Motor neuron (in vitro differentiated cells): ENCODE measurements at regions not wholly inside any gene's neighbourhood (a gene's known extent, or its start where the extent isn't known, plus 50 kb on each side); places are given as distances from the start of the nearest gene placed in this dataset.
A peak's percentile ranks its signal among the peaks of the same experiment; 100 is the strongest.
"Not testable (repeated sequence)": the region's sequence is repeated elsewhere in the genome, so short reads cannot be mapped to it uniquely, and the experiment has no call there.

Experiments used
- ATAC-seq, 8 experiments: fragments of 200-7000 bp; cut with Tn5 transposase; replicated peaks in 6 of 8; 2 replicates each; pipeline ENCODE4 v1.8.0; 2021; ENCODE audit warnings: mild to moderate bottlenecking in 8 of 8, moderate library complexity in 8 of 8
- H3K27ac ChIP-seq, 2 donors: fragments of 250-450 bp; sonication (Bioruptor Pico); 2 replicates each; pipeline ENCODE4 v1.9.0; 2021; ENCODE audit warnings: antibody characterized with exemption in 2 of 2, mild to moderate bottlenecking in 2 of 2, moderate library complexity in 1 of 2
- H3K4me1 ChIP-seq, 2 donors: fragments of 250-450 bp; sonication (Bioruptor Pico); replicated peaks in 1 of 2; 2 replicates each; pipeline ENCODE4 v1.6.1; 2021; ENCODE audit warnings: antibody characterized with exemption in 2 of 2, mild to moderate bottlenecking in 2 of 2, moderate library complexity in 1 of 2
- H3K4me3 ChIP-seq, 5 donors: fragments of 250-450 bp; sonication (Bioruptor Pico); 2 replicates each; pipeline ENCODE4 v1.9.0; 2021; ENCODE audit warnings: antibody characterized with exemption in 5 of 5, mild to moderate bottlenecking in 5 of 5, moderate library complexity in 4 of 5
- WGBS, 10 experiments: fragments of 450-650 bp; shearing (Covaris generic); methylation state at CpG; one replicate each; pipeline ENCODE4 v1.0.0; 2022; 5-methylcytosine and 5-hydroxymethylcytosine counted together
- in situ Hi-C, 9 experiments: fragments of 400-800 bp; cut with MboI; loops; one replicate each; pipeline ENCODE4 v1.15.0; 2021; ENCODE audit warnings: low sequenced_read_pairs in 9 of 9, low pct_unique_long_range_greater_than_20kb in 2 of 9; ENCODE audit not compliant: unreplicated experiment in 9 of 9

DNA sequence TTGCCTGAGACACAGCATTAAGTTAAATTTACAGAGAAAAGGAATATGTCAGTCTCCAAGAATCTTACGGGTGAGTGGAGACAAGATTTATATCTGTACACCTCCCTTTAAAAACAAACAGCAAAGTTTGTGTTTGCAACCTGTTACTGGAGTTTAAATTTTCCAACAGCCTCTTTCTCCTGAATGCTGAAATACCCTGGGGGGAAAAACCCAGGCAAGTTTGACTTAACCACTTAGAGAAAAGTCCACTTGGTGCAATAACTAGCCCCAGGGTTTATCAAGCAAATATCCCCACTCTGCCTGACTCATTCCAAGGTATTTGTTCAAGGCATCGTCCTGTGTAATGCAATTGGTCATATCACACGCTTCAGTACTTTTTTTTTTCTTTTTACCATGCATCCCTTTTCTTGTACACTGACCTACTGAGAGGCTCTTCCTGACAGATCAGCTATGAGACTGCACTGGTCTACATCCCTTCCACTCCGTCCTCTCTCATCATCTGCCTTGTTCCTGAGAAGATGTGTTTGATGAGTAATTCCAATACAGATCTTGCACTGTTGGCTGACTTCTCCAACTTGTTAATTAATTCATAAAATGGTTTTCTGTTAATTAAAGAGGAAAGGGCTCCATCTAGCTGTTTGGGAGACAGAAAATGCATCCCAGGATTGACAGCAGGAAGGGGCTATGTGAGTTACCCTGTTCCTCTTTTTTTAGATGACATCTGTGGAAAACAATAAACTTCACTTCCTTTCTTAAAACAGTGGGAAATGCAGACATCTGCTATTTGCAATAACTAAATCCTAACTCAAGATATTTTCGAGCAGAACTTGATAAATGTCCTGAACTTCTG, 212.5 kb upstream of the IRS2 start:
- peak in 6 of 8 experiments; percentile 26 to 63 (median 47) for ATAC-seq
- 23 to 84% (median 60%) methylated on average over 2 to 5 of the region's 5 CpGs for WGBS, 10 experiments
- in situ Hi-C loops, result no loop called here

DNA sequence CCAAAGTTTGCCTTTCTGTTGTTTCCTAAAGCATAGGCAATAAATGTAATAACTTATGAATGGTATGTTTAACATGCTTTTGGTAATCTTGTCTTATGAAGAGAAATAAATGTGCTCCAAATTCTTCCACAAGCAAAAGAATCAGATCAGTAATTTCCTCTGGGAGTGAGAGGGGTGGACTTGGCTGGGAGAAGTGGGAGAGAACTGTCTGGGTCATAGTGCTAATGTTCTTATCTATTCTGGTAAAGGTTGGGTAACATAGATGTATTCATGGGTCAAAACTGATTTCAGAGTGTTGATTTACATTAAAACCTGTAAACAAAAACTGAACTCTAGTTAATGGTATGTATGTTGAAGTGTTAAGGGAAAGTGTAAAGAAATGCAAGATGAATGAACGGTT, 211.7 kb upstream of the IRS2 start:
- 43 to 100% (median 80%) methylated on average over 1 of the region's 1 CpG; no CpG with 5 or more reads in 3 of the 10 experiments for WGBS, 10 experiments
- no peak overlapping the region for H3K4me3 ChIP-seq
- H3K27ac ChIP-seq, result no peak overlapping the region
- no peaks in the 10 kb centered on the region for H3K4me1 ChIP-seq
- no peak for ATAC-seq
- in situ Hi-C loops, result no loop called here

More for the DNA sequence above, 212.5 kb upstream of the IRS2 start:
- Histone ChIP-seq H3K4me3 (no peak overlapping the region), H3K4me1 (no peaks in the 10 kb centered on the region), H3K27ac (no peak overlapping the region)

DNA sequence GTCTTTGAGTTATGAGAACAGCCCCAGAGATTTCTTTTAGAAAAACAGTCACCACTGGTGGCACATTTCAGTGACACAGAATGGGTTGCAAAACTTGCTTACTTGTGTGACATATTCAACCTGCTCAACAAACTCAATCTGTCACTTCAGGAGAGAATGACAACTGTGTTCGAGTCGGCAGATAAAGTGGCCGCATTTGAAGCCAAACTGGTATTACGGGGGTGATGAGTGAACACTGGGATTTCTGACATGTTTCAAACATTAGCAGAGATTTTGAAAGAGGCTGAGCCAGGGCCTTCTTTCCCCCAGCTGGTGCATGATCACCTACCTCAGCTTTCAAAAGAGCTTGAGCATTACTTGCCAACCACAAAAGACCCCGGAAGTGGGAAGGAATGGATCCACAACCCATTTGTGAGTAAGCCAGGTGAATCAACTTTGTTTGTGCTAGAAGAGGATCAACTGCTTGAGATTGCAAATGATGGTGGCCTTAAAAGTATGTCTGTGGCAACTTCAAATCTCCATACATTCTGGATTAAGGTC, 210.7 kb upstream of the IRS2 start:
- 62 to 100% (median 73%) methylated on average over 1 to 5 of the region's 5 CpGs; no CpG with 5 or more reads in 2 of the 10 experiments for WGBS, 10 experiments
- in situ Hi-C loops, H3K27ac ChIP-seq, ATAC-seq, H3K4me3 ChIP-seq, H3K4me1 ChIP-seq: not testable (repeated sequence)

DNA sequence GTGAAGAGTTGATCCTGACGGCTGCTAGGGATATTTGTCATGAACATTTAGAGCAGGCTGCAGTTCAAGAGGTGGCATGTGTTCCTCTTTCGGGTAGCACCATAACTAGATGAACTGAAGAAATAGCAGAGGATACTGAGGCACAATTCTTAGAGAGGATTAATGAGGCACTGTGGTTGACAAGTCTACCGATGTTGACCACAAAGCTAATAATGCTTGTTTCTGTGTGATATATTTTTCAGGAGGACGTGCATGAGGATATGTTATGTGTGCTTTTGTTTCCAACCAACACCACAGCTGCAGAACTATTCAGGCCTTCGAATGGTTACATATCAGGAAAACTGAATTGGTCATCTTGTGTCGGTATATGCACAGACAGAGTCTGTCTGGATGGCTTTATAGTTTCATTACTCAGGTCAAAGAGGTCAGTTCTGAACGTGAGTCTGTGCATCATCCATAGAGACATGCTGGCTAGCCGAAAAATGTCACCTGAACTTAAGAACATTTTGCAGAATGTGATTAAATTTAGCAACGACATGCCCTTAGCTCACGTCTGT, 210.1 kb upstream of the IRS2 start:
- in situ Hi-C loops, result no loop called here
- 33 to 100% (median 73%) methylated on average over 1 to 8 of the region's 10 CpGs for WGBS, 10 experiments
- no peak for ATAC-seq
- no peak overlapping the region for H3K4me3 ChIP-seq
- H3K27ac ChIP-seq, result no peak overlapping the region
- H3K4me1 ChIP-seq, result no peaks in the 10 kb centered on the region

DNA sequence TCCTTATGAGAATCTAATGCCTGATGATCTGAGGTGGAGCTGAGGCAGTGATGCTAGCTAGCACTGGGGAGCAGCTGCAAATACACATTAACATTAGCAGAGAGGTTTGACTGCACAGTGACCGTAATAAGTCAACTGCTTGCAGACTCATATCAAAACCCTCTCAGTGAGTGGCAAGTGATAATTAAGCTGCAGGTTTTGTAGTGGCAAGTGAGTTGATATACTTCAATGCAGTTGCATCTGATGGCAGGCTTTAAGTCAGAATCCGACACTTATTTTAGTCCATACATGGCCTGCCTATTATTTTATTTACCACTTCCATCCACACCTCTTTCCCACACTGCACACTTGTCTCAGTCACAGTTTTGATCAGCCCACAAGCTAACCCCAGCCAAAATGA, 209.2 kb upstream of the IRS2 start:
- H3K4me1 ChIP-seq, result no peaks in the 10 kb centered on the region
- H3K4me3 ChIP-seq, result no peak overlapping the region
- ATAC-seq, result no peak
- WGBS, 10 experiments, result 33 to 100% (median 100%) methylated on average over 1 to 2 of the region's 2 CpGs; no CpG with 5 or more reads in 3 of the 10 experiments
- in situ Hi-C loops, result no loop called here
- no peak overlapping the region for H3K27ac ChIP-seq

DNA sequence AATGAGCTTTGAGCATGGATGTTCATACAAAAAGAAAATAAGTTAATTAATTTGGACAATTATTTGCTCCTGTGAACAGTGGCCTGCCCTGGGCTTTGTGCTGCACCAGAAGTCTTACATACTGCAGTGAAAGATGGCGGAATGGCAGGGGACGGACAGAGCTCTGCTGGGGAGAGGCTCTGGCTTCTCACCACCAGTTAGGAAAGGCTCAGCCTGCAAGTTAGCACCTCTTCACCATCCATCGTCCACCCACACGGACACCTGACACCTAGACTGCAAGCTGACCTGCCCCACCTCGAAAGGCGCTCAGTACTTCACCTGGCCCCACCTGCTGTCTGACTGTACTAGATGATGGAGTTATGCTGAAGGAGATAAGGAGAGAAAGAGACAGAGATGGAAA, 203.9 kb upstream of the IRS2 start:
- no peak for ATAC-seq
- Histone ChIP-seq H3K4me3 (no peak overlapping the region), H3K4me1 (peaks cover 3 to 23% of the 10 kb centered on the region in 2 donors), H3K27ac (no peak overlapping the region)
- in situ Hi-C loops, result no loop called here
- 54 to 100% (median 92%) methylated on average over 1 to 6 of the region's 6 CpGs for WGBS, 10 experiments

DNA sequence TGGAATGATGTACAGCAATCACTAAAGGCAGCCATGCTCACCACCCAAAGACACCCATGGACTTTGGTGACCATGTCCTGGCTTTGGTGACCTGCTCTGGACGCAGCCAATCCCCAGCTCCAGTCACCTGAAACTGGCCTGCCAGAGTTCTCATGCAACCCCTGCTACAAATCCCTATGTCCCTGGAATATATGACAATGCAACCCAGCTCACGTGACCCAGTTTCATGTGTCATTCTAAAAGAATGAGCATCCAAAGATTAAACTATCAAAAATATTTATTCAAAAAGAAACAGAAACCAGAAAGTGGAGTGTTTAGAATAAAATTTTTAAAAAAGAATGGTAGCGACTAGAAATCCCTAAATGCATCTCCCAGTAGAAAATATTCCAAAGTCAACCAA, 203.3 kb upstream of the IRS2 start:
- no peak for ATAC-seq
- peaks cover 3 to 23% of the 10 kb centered on the region in 2 donors for H3K4me1 ChIP-seq
- in situ Hi-C loops, result no loop called here
- no peak overlapping the region for H3K27ac ChIP-seq
- WGBS, 10 experiments, result 27 to 100% (median 91%) methylated on average over 2 to 3 of the region's 3 CpGs
- no peak overlapping the region for H3K4me3 ChIP-seq

DNA sequence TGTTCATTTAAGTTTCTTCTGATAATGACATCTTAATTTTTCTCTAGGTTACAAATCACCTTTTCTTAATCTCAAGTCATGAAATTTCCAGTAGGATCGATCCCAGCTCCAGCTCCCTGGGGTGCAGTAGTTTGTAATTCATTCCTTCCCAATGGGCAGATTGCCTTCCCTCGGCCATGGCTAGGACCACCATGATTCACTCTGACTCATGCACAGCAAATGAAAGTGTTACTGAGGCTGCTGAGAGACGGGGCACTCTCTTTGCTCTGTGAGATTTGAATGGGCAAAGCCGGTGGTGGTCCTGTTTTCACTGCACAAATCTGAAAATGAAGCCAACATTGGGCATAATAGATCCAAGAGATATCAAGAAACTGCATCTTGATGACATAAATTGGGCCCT, 202.8 kb upstream of the IRS2 start:
- no peak overlapping the region for H3K27ac ChIP-seq
- H3K4me3 ChIP-seq, result no peak overlapping the region
- ATAC-seq, result peak in 1 of 8 experiments; percentile 70
- in situ Hi-C loops, result no loop called here
- peaks cover 3 to 23% of the 10 kb centered on the region in 2 donors for H3K4me1 ChIP-seq
- WGBS, 10 experiments, result 14 to 75% (median 50%) methylated on average over 1 to 4 of the region's 4 CpGs; no CpG with 5 or more reads in 1 of the 10 experiments

DNA sequence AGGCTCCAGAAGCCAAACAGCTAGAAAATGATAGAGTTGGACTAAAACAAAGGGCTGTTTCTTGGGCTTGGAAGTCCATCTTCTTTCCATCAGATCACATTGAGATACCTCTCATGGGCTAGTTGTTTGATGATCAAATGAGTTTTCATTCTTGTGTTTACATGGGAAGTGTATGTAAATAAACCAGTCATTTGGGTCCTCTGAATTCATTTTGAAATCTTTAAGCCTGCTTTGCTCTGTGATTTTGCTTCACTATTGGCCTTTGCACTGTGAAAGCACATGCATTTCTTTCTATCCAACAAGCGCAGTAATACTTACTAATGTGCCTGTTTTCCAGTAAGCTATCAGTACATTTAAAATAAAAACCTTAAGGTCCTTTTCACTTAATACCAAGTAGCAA, 200.5 kb upstream of the IRS2 start:
- in situ Hi-C loops, result no loop called here
- Histone ChIP-seq H3K27ac (no peak overlapping the region), H3K4me1 (peaks cover 7 to 31% of the 10 kb centered on the region in 2 donors), H3K4me3 (no peak overlapping the region)
- no peak for ATAC-seq
- 91 to 100% (median 100%) methylated on average over 1 of the region's 1 CpG; no CpG with 5 or more reads in 1 of the 10 experiments for WGBS, 10 experiments

DNA sequence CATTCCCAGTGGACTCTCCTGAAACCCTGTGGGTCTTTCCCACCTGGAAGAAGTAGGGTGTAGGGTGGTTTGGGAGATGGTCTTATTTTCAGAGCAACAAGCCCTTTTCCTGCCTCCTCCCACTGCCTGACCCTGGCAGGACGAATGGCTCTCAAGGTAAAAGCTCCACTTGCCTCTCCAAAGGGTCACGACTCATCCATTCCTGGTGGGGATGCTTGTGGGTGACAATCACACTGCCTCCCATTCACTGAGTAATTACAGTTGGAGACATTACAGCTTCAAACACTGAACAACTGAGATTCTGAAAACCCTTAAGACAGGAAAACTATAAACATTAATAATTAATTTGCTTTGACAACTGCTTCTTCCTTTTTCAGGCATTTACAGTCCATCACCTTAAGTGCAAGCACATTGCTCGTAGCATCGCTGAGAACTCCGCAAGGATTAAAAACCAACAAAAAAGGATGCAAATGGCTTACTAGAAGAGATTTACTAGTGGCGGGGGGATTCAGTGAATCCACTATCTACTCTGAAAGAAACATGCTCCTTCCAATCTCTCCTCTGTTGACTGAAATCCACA, 199.6 kb upstream of the IRS2 start:
- in situ Hi-C loops, result no loop called here
- no peak overlapping the region for H3K27ac ChIP-seq
- WGBS, 10 experiments, result 29 to 81% (median 66%) methylated on average over 1 to 6 of the region's 6 CpGs; no CpG with 5 or more reads in 4 of the 10 experiments

DNA sequence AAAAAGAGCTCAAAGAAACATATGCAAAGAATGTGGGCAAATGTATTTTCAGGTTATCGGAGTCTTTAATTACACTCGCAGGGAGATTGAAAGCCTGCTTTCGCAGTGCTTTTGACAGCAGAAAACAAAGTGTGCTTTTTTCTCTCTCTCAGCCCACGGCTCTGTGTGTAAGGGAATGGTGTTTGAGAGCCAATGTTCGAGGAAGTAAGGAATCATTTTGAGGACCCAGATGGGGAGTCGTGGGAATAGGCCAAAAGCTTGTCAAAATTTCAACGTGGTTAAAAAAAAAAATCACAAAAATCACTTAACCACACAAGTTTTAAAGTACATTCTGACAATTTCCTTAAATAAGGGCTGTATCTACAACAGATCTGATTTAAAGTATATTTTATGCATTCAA, 197.1 kb upstream of the IRS2 start:
- in situ Hi-C loops, result no loop called here
- ATAC-seq, result peak in 2 of 8 experiments; percentile 21 to 24
- Histone ChIP-seq H3K4me1 (peaks cover 7 to 23% of the 10 kb centered on the region in 2 donors), H3K4me3 (no peak overlapping the region), H3K27ac (no peak overlapping the region)
- 15 to 87% (median 55%) methylated on average over 1 to 7 of the region's 7 CpGs; no CpG with 5 or more reads in 2 of the 10 experiments for WGBS, 10 experiments

More for the DNA sequence above, 199.6 kb upstream of the IRS2 start:
- peak in 2 of 8 experiments; percentile 27 to 37 for ATAC-seq
- peaks cover 7 to 31% of the 10 kb centered on the region in 2 donors for H3K4me1 ChIP-seq
- no peak overlapping the region for H3K4me3 ChIP-seq

DNA sequence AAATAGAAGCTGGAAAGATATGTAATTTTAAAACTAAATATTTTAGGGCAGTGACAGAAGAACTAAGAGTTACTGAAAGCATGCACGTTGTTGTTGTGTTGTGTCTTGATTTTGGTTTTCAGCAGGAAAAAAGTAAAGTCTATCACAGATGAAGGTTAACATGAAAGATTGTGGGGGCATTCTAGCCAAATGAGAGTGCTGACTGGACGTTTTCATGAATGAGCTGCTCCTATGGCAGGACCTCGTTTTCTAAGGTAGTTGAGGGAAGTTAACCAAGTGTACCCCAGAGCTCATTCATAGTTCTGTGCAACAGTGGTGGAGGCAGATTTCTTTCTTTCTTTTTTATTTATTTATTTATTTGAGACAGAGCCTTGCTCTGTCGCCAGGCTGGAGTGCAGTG, 194.6 kb upstream of the IRS2 start:
- Histone ChIP-seq H3K27ac (no peak overlapping the region), H3K4me1 (peaks cover 4 to 14% of the 10 kb centered on the region in 2 donors), H3K4me3 (no peak overlapping the region)
- no peak for ATAC-seq
- 13 to 100% (median 82%) methylated on average over 1 to 4 of the region's 4 CpGs; no CpG with 5 or more reads in 1 of the 10 experiments for WGBS, 10 experiments
- in situ Hi-C loops, result no loop called here

DNA sequence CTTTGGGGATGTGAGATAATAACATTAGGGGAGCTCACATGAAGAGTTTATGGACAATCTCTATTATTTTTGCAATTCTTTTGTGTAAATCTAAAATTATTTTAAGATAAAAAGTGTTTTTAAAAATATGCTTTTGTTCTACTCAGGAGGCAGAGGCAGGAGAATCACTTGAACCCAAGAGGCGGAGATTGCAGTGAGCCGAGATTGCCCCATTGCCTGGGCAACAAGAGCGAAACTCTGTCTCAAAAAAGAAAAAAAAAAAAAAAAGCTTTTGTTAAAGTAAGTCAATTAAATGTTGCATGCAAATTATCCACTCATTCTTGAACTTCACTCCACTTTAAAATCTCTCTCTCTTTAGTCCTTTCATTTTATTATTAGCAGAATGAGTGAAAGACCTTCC, 193.3 kb upstream of the IRS2 start:
- in situ Hi-C loops, H3K27ac ChIP-seq, H3K4me3 ChIP-seq: not testable (repeated sequence)
- H3K4me1 ChIP-seq, result peaks cover 4 to 12% of the 10 kb centered on the region in 2 donors
- ATAC-seq, result peak in 5 of 8 experiments; percentile 32 to 64 (median 47)
- 33 to 96% (median 54%) methylated on average over 1 to 3 of the region's 3 CpGs; no CpG with 5 or more reads in 2 of the 10 experiments for WGBS, 10 experiments
